NCI-H2196 treated with DMSO at 0.1 percent for 48 hours (cell line): ENCODE measurements at regions not wholly inside any gene's neighbourhood (a gene's known extent, or its start where the extent isn't known, plus 50 kb on each side); places are given as distances from the start of the nearest gene placed in this dataset.

Experiments
- DNase-seq: peaks from one replicate; lab custom pipeline; 2025; ENCODE audit not compliant: unreplicated experiment; lab: John Stamatoyannopoulos, UW

GRCh38 chr11:123258877-123259276, 63.8 kb upstream of the CLMP start:
- no peak for DNase-seq

GRCh38 chr11:123257370-123257769, 62.3 kb upstream of the CLMP start:
- no peak for DNase-seq

- DNase-seq, result no peak
Observed at GRCh38 chr11:123255909-123256308, 60.9 kb upstream of the CLMP start.

GRCh38 chr11:123254357-123254756, 59.3 kb upstream of the CLMP start:
- no peak for DNase-seq

- DNase-seq, result no peak
Observed at GRCh38 chr11:123253911-123254310, 58.9 kb upstream of the CLMP start.

- no peak for DNase-seq
Observed at GRCh38 chr11:123253223-123253622, 58.2 kb upstream of the CLMP start.

- no peak for DNase-seq
Observed at GRCh38 chr11:123251657-123252344, 56.8 kb upstream of the CLMP start.

- no peak for DNase-seq
Observed at GRCh38 chr11:123250892-123251656, 56.0 kb upstream of the CLMP start.

- no peak for DNase-seq
Observed at GRCh38 chr11:123249354-123249753, 54.3 kb upstream of the CLMP start.

- no peak for DNase-seq
Observed at GRCh38 chr11:123247813-123248379, 52.8 kb upstream of the CLMP start.

GRCh38 chr11:123247496-123247799, 52.4 kb upstream of the CLMP start:
- DNase-seq, result no peak

- DNase-seq, result peak; percentile 60
Observed at GRCh38 chr11:123246749-123247495, 51.9 kb upstream of the CLMP start.

- no peak for DNase-seq
Observed at GRCh38 chr11:123245567-123245966, 50.5 kb upstream of the CLMP start.
